Astrocyte of the spinal cord (primary cell): ENCODE measurements at regions not wholly inside any gene's neighbourhood (a gene's known extent, or its start where the extent isn't known, plus 50 kb on each side); places are given as distances from the start of the nearest gene placed in this dataset.

ENCODE experiments used
- DNase-seq: peaks from one replicate; pipeline ENCODE4 v3.0.0; 2011; ENCODE audit warnings: low read depth, low spot score
- H3K4me3 ChIP-seq: 2 replicates; pipeline ENCODE4 v1.5.1; 2011; ENCODE audit warnings: low read depth, mild to moderate bottlenecking, low read length, moderate library complexity
- CTCF ChIP-seq: IDR thresholded peaks from 2 replicates; pipeline ENCODE4 v1.5.1; 2012; ENCODE audit warnings: low read depth, mild to moderate bottlenecking, low read length, inconsistent platforms
- in situ Hi-C: cut with HindIII; loops from 2 replicates; pipeline ENCODE4 v1.10.0; 2017; ENCODE audit warnings: low sequenced_read_pairs

- TF ChIP-seq CTCF: no peak
- no peak for DNase-seq
- no peak overlapping the region for H3K4me3 ChIP-seq
- in situ Hi-C loops: no loop called here
Observed at GRCh38 chr3:6172871-6173642, 687.9 kb upstream of the GRM7 start.

GRCh38 chr3:6177417-6177816 lies 683.5 kb upstream of the GRM7 start:
- DNase-seq: no peak
- in situ Hi-C loops: no loop called here
- no peak overlapping the region for H3K4me3 ChIP-seq
- TF ChIP-seq CTCF: no peak

- in situ Hi-C loops: no loop called here
- H3K4me3 ChIP-seq: no peak overlapping the region
- no peak for TF ChIP-seq CTCF
- DNase-seq: peak; percentile 85
Observed at GRCh38 chr3:6179761-6180160, 681.2 kb upstream of the GRM7 start.

GRCh38 chr3:6180171-6180570 lies 680.7 kb upstream of the GRM7 start:
- no peak for TF ChIP-seq CTCF
- DNase-seq: peak; percentile 59

GRCh38 chr3:6182476-6182875 lies 678.4 kb upstream of the GRM7 start:
- in situ Hi-C loops: no loop called here
- no peak for TF ChIP-seq CTCF
- no peak for DNase-seq
- no peak overlapping the region for H3K4me3 ChIP-seq

More at GRCh38 chr3:6180171-6180570, 680.7 kb upstream of the GRM7 start:
- H3K4me3 ChIP-seq: no peak overlapping the region
- in situ Hi-C loops: no loop called here

- in situ Hi-C loops: no loop called here
- TF ChIP-seq CTCF: no peak
Observed at GRCh38 chr3:6182909-6183308, 678.0 kb upstream of the GRM7 start.

More at GRCh38 chr3:6182909-6183308, 678.0 kb upstream of the GRM7 start:
- no peak overlapping the region for H3K4me3 ChIP-seq
- DNase-seq: no peak
